HL-60 (cell line): ENCODE measurements at regions not wholly inside any gene's neighbourhood (a gene's known extent, or its start where the extent isn't known, plus 50 kb on each side); places are given as distances from the start of the nearest gene placed in this dataset.

ENCODE experiments used
- CTCF ChIP-seq: IDR thresholded peaks from one replicate; pipeline ENCODE4 v1.5.1; 2011; ENCODE audit warnings: low read length, control low read depth, inconsistent platforms; ENCODE audit not compliant: insufficient read depth
- GABPA ChIP-seq: IDR thresholded peaks from 2 replicates; pipeline ENCODE4 v1.6.1; 2012; ENCODE audit warnings: low read depth
- POLR2AphosphoS5 ChIP-seq: IDR thresholded peaks from 2 replicates; pipeline ENCODE4 v1.6.1; 2012; ENCODE audit warnings: low read depth
- REST ChIP-seq: IDR thresholded peaks from 2 replicates; pipeline ENCODE4 v1.6.1; 2012; ENCODE audit warnings: low read depth; ENCODE audit not compliant: insufficient replicate concordance
- SPI1 ChIP-seq: IDR thresholded peaks from 2 replicates; pipeline ENCODE4 v1.6.1; 2012; ENCODE audit warnings: low read depth, mild to moderate bottlenecking, borderline replicate concordance

GRCh38 chr5:100432741-100433140 is 102.4 kb upstream of the FAM174A start:
- TF ChIP-seq CTCF (no peak), POLR2AphosphoS5 (no peak), REST (no peak), GABPA (no peak), SPI1 (no peak)
